ENCODE measurements at regions not wholly inside any gene's neighbourhood (a gene's known extent, or its start where the extent isn't known, plus 50 kb on each side); places are given as distances from the start of the nearest gene placed in this dataset.

- TF ChIP-seq CTCF (IDR thresholded peaks at IDR 0.05; ENCODE audit: low read depth, low read length) = no peak
- DNase-seq (ENCODE audit: extremely low read depth, low read depth) = no peak
Observed at GRCh38 chr5:166401391-166401790, 1890.1 kb upstream of the WWC1 start.

- DNase-seq (ENCODE audit: extremely low read depth, low read depth) = no peak
- TF ChIP-seq CTCF (IDR thresholded peaks at IDR 0.05; ENCODE audit: low read depth, low read length) = no peak
Observed at GRCh38 chr5:166412191-166412590, 1879.3 kb upstream of the WWC1 start.

GRCh38 chr5:166427211-166427610 is 1864.2 kb upstream of the WWC1 start:
- no peak for DNase-seq (ENCODE audit: extremely low read depth, low read depth)
- no peak for TF ChIP-seq CTCF (IDR thresholded peaks at IDR 0.05; ENCODE audit: low read depth, low read length)

- no peak for TF ChIP-seq CTCF (IDR thresholded peaks at IDR 0.05; ENCODE audit: low read depth, low read length)
- no peak for DNase-seq (ENCODE audit: extremely low read depth, low read depth)
Observed at GRCh38 chr5:166428264-166428803, 1863.1 kb upstream of the WWC1 start.

- TF ChIP-seq CTCF (IDR thresholded peaks at IDR 0.05; ENCODE audit: low read depth, low read length) = no peak
- no peak for DNase-seq (ENCODE audit: extremely low read depth, low read depth)
Observed at GRCh38 chr5:166430491-166431319, 1860.7 kb upstream of the WWC1 start.

- no peak for DNase-seq (ENCODE audit: extremely low read depth, low read depth)
- no peak for TF ChIP-seq CTCF (IDR thresholded peaks at IDR 0.05; ENCODE audit: low read depth, low read length)
Observed at GRCh38 chr5:166431456-166431855, 1860.0 kb upstream of the WWC1 start.

- no peak for DNase-seq (ENCODE audit: extremely low read depth, low read depth)
- TF ChIP-seq CTCF (IDR thresholded peaks at IDR 0.05; ENCODE audit: low read depth, low read length) = no peak
Observed at GRCh38 chr5:166433679-166434078, 1857.8 kb upstream of the WWC1 start.
